NB4 (cell line): ENCODE measurements at regions not wholly inside any gene's neighbourhood (a gene's known extent, or its start where the extent isn't known, plus 50 kb on each side); places are given as distances from the start of the nearest gene placed in this dataset.

ENCODE experiments used
- CTCF ChIP-seq: IDR thresholded peaks from one replicate; pipeline ENCODE4 v1.5.1; 2012; ENCODE audit warnings: low read depth, low read length
- MYC ChIP-seq: IDR thresholded peaks from 2 replicates; pipeline ENCODE4 v1.6.1; 2011; ENCODE audit warnings: low read depth, low read length
- POLR2A ChIP-seq: IDR thresholded peaks from 2 replicates; pipeline ENCODE4 v1.6.1; 2011; ENCODE audit warnings: mild to moderate bottlenecking; ENCODE audit not compliant: insufficient read length; ENCODE audit errors: extremely low read depth

DNA sequence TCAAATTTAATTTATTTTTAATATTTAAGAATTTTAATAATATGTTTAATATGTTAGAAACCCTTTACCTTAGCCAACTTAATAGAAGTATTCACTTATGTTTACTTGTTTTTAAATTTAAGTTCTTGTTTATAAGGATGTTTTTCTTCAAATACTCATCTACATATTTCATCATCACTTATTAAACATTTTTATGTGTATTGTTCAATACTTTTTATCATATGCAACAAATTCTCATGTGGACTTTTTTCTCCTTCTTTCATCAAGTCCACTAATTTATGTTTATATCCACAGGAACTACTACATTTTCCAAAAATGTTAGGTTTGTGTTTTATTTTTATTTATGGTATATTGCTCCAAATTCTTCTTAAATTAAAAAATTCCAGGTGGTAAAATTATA is 2113.1 kb upstream of the RAG2 start:
- TF ChIP-seq CTCF (no peak), MYC (no peak), POLR2A (no peak)
